NCI-H345 treated with DMSO at 0.1 percent for 48 hours (cell line): ENCODE measurements at regions not wholly inside any gene's neighbourhood (a gene's known extent, or its start where the extent isn't known, plus 50 kb on each side); places are given as distances from the start of the nearest gene placed in this dataset.

Source experiments
- DNase-seq: peaks from one replicate; lab custom pipeline; 2025; ENCODE audit not compliant: unreplicated experiment; lab: John Stamatoyannopoulos, UW

GRCh38 chr10:3016016-3016415 lies 51.3 kb upstream of the PFKP start:
- DNase-seq: no peak

DNA sequence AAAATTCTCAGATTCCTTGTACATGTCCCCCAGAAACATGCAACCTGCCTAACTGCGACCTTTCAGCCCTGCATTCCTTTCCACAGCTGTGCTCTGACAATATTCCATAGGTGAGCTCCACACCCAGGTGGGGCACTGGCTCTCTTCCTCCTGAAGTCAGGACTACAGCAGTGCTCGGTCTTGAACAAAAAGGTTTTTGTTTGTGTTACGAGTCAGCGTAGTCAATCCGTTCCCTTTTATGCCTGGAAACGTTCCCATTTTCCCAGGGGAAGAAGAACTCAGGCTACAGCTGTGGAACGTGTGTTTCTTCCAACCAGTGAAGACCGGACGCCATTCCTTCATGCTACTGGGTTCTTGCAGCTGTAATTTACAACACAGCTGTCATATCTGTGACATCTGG lies 52.4 kb upstream of the PFKP start:
- no peak for DNase-seq

DNA sequence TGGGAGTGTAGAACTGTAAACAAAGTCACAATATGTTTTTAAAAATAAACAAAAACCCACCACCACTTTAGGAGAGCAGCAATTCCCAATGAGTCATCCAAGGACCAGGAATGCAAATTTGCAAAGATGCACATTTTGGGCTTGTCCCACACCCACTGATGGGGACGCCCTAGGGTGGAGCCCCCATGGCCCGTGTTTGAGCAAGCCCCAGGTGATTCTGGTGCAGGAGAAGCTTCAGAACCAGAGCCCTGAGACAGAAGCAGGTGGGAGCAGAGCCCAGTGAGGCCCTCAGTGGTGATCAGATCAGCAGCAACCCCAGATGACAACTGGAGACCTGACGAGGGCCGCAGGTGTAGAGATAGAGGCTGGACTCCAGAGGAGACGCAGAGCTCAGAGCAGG lies 55.1 kb upstream of the PFKP start:
- no peak for DNase-seq

DNA sequence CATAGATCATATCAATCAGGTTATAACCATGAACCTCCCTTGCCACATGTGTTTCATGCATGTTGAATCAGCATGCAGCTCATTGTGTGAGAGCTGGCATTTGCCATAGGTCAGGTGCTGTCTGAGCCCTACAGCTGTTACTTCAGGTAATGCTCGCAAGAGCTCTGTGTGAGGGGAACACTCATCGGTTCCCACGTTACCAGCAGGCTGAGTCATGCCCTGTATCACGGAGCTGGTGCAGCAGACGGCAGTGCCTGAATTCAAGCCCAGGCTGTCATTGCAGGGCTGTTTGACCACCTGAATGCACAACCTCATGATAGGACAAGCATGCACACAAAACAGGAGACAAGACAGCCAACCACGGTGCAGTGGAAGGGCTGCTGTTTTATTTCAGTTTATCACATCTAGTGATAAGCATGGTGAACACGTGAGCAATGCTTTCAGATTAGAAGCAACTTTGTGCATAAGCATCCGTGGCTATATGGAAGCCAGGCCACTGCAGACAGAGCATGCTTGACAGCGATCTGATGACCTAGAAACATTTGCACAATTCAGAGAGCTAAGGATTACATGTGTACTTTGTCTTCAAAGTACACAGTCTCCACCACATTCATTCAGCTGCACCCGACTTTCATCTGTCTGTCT lies 56.4 kb upstream of the PFKP start:
- no peak for DNase-seq

DNA sequence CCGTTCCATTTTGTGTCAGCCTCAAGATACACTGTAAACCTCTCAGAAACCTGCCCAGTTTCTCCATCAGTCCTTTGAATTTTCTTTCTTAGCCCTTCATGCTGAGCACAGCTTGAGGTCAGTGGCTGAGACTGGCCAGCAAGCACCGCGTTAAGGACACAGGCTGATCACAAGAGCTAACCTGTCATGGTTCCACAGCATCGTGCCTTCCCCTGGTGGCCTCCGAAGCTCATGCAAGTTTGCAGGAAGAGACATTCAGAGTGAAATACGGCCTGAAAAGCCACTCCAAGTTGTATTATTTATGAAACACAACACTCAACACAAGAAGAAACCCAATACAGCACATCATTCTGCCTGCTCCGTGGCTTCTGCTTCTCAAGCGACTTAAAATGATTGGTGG lies 57.0 kb upstream of the PFKP start:
- no peak for DNase-seq

DNA sequence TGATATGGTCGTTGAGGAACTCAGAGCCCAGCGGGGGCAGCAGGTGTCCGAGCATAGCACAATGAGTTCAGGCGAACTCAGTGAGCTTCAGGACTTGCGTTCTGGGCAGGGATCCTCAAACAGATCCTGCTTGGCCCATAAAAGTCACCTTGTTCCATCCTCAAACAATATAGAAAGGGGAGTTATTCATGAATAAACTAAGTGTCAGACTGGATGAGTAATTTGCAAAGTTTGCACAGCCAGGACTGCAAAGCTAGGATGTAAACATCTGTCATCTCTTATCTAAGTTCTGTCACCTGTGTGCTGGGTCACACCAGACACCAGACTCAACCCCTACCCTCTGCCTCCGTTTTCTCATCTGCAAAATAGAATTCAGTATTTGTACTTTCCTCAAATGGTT lies 58.0 kb upstream of the PFKP start:
- DNase-seq: no peak

- no peak for DNase-seq
Measured at GRCh38 chr10:3008518-3009195, 58.7 kb upstream of the PFKP start.

- DNase-seq: no peak
Measured at GRCh38 chr10:3006607-3007006, 60.7 kb upstream of the PFKP start.

DNA sequence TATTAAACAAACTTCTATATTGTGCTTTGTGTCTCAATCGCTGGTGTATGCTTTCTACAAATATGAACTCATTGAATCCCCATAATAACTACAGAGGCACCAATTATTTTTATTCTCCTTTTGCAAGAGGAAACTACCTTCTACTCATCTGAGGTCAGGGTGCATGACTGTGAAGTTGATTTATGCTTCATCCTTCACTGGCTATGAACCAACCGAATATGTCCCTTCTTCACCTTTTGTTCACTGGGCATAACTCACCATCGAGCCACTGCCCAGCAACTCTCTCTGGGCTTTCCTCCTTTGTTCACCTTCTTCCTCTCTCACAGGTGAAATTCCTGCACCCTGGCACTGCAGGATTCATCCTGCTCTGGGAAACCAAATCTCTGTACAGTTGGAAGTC lies 61.3 kb upstream of the PFKP start:
- DNase-seq: no peak

DNA sequence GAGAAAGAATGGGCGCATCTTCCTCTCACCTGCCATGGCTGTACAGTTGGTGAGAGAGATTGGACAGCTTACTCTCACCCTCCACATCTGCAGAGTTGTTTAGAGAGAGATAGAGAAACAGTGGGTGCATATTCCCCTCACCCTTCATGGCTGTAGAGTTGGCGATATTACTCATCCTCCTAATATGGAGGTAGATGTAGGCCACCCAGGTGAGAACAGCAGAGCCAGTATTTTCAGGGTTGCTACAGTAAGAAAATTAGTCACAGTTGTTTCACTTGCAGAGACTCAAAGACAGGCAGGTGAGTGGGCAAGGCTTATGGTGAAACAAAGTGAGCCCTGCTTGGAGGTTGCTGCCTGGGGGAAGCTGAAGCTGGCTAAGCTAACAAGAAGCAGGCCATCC lies 65.0 kb upstream of the PFKP start:
- DNase-seq: no peak

GRCh38 chr10:3000048-3000447 lies 67.3 kb upstream of the PFKP start:
- no peak for DNase-seq

GRCh38 chr10:2994221-2994961 lies 73.0 kb upstream of the PFKP start:
- no peak for DNase-seq

- no peak for DNase-seq
Measured at GRCh38 chr10:2993636-2994035, 73.7 kb upstream of the PFKP start.

- DNase-seq: no peak
Measured at GRCh38 chr10:2992401-2993198, 74.7 kb upstream of the PFKP start.

- peak; percentile 11 for DNase-seq
Measured at GRCh38 chr10:2990764-2991163, 76.6 kb upstream of the PFKP start.

DNA sequence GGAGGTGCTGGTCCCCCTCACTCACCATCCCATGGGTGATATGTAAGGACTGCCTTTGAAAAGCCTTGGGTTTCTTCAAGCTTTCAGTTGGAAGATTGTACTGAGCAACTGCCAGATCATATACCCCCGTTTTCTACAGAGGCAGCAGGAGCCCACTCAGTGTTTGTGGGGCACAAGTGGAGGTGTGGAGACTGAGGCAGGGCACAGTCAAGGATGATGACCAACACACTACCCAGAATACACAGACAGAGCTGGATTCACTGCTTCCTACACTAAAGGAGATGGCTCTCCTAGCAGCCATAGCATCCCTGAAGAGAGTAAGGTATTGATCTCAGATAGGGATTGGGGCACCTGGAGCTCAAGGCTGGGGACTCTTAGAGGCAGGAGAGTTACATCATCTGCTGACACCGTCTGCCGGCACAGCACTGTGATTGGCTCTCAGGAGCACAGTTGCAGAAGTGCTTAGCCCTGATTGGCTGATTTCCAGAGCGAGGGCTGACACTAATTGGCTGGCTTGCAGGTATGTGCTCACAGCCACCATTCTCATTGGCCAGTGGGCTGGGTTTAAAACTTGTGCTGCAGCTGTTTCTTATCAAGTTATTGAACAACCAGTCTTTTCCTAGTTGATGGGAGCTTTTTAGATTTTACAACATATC lies 77.9 kb upstream of the PFKP start:
- DNase-seq: no peak

DNA sequence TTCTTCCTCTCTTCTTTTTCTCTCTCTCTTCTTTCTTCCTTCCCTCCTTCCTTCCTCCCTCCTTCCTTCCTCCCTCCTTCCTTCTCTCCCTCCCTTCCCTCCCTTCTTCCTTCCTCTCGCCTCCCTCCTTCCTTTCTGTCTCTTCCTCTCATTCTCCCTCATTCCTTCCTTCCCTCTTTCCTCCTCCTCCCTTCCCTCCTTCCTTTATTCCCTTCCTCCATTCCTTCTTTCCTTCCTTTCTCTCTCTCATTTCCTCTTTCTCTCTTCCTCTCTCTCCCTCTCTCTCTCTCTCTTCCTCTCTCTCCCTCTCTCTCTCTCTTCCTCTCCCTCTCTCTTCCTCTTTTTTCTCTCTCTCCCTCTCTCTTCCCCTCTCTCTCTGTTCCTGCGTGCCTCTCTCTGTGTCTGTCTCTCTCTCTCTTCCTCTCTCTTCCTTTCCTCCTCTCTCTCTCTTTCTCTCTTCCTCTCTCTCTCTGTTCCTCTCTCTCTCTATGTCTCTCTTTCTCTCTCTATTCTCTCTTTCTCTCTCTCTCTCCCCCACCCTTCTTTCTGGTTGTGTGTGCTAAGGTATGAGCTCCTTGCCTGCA lies 80.1 kb upstream of the PFKP start:
- DNase-seq: no peak

DNA sequence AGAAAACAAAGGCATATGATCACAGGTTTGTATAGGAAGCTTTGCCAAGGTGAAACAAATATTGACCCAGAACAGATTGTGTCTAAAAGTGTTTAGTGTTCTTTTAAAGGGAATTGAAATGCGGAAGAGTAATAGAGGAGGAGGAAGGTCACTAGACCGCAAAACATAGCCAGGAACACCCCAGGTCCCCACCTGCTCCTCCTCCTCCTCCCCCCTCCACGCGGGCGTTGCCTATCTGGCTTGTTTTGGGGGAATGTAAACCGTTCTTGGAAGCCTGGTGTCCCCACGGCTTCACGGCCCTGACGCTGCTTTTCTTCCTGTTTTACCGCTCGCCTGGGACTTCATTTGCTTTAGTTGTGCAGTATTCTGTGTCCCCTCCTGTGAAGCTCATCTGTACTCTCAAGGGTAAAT lies 81.0 kb upstream of the PFKP start:
- no peak for DNase-seq

DNA sequence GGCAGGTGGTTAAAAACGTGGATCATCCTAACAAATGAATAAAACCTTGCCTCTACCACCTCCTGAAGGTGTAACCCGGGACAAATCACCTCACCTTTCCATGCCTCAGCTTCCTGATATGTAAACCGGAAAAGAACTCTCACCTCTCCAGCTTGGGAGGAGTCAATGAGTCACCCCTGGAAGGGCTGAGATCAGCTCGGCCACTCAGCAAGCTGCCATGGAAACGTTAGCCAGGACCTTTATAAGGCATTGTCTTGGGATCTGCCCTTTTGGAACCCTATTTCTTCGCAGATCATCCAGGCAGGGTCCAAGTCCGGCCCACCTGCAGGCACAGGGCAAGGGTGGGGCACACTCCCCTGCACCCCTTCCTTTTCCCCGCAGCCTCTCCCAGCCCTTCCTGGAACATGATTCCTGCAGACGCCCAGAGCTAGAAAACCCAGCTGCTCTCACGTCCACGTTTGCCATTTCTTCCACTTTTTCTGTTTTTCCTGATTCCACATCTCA lies 81.6 kb upstream of the PFKP start:
- no peak for DNase-seq

GRCh38 chr10:2984682-2985081 lies 82.7 kb upstream of the PFKP start:
- no peak for DNase-seq

DNA sequence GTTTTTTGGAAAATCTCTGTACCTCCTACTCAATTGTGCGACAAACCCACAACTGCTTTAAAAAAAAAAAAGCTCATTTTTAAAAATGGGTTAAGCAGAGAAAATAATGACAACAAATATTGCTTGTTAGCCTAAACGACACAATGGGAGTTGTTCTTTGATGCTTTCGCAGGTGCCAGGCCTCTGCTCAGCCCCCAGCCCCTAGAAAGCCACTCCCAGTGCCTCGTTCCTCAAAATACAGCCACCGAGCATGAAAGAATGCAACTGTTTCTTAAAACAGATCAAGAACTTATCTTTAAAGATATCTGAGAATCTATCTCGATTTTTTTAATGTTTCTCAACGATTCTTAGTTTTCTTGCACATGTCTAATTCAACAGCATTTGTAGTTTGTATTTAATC lies 85.2 kb upstream of the PFKP start:
- no peak for DNase-seq
